ENCODE measurements at regions not wholly inside any gene's neighbourhood (a gene's known extent, or its start where the extent isn't known, plus 50 kb on each side); places are given as distances from the start of the nearest gene placed in this dataset.

DNA sequence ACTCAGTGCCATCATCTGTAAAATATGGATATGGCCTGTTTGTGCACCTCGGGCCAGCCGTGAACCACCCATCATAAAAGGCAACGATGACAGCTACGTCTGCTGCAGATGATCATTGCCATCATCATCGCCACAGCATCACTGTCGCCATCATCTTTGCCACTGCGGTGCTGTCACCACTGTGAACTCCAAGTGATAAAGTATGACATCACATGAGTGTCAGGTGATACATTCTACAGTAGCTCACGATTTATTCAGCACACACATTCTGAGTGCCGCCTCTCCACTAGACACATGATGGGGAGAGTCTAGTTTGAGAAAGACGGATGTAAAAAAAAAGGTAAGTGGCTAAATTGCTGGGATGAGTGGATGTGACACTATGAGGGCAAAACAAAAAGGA lies 755.4 kb upstream of the RAB6C start:
- TF ChIP-seq, protein P1, sequence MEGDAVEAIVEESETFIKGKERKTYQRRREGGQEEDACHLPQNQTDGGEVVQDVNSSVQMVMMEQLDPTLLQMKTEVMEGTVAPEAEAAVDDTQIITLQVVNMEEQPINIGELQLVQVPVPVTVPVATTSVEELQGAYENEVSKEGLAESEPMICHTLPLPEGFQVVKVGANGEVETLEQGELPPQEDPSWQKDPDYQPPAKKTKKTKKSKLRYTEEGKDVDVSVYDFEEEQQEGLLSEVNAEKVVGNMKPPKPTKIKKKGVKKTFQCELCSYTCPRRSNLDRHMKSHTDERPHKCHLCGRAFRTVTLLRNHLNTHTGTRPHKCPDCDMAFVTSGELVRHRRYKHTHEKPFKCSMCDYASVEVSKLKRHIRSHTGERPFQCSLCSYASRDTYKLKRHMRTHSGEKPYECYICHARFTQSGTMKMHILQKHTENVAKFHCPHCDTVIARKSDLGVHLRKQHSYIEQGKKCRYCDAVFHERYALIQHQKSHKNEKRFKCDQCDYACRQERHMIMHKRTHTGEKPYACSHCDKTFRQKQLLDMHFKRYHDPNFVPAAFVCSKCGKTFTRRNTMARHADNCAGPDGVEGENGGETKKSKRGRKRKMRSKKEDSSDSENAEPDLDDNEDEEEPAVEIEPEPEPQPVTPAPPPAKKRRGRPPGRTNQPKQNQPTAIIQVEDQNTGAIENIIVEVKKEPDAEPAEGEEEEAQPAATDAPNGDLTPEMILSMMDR (IDR thresholded peaks at IDR 0.05): no peak
- TF ChIP-seq EP300 (IDR thresholded peaks at IDR 0.05): no peak

Measured in gastroesophageal sphincter (tissue), 3 donors.